ENCODE measurements at regions not wholly inside any gene's neighbourhood (a gene's known extent, or its start where the extent isn't known, plus 50 kb on each side); places are given as distances from the start of the nearest gene placed in this dataset.
"Not testable (repeated sequence)": the region's sequence is repeated elsewhere in the genome, so short reads cannot be mapped to it uniquely, and the experiment has no call there.

GRCh38 chr13:97891964-97892363, 61.5 kb upstream of the IPO5 start:
- H3K36me3 ChIP-seq (ENCODE audit: control insufficient read depth in 1 of 2, insufficient read depth in 2 of 2, low read length in 2 of 2); H3K23ac ChIP-seq (ENCODE audit: low read length); H3K9me3 ChIP-seq (ENCODE audit: insufficient read depth, low read depth, low read length); DNase-seq; H4K91ac ChIP-seq (ENCODE audit: low read depth, low read length); H3K4me3 ChIP-seq (ENCODE audit: low read depth, low read length); H3K79me2 ChIP-seq (ENCODE audit: control insufficient read depth, insufficient read depth, low read length, poor library complexity); H2AFZ ChIP-seq (ENCODE audit: insufficient read depth, low read length, poor library complexity); H3K27ac ChIP-seq (ENCODE audit: low read depth, low read length); H4K8ac ChIP-seq (ENCODE audit: low read depth, low read length); H3K4ac ChIP-seq (ENCODE audit: low read depth, low read length); H2BK12ac ChIP-seq (ENCODE audit: low read length); H3K4me1 ChIP-seq (ENCODE audit: control insufficient read depth in 1 of 2, insufficient read depth in 2 of 2, low read length in 2 of 2); H3K14ac ChIP-seq (ENCODE audit: low read length); H2AK5ac ChIP-seq (ENCODE audit: low read length); H2BK5ac ChIP-seq (ENCODE audit: low read depth, low read length, poor library complexity); H4K12ac ChIP-seq (ENCODE audit: low read depth, low read length); H3K9ac ChIP-seq (ENCODE audit: low read length); H3K27me3 ChIP-seq (ENCODE audit: insufficient read depth, low read length); H3K18ac ChIP-seq (ENCODE audit: low read length); H2BK120ac ChIP-seq (ENCODE audit: insufficient read depth, low read length, poor library complexity); H3K79me1 ChIP-seq (ENCODE audit: low read length); H3K4me2 ChIP-seq (ENCODE audit: low read length): not testable (repeated sequence)
- WGBS (ENCODE audit: extremely low coverage, insufficient coverage, insufficient read length), result no CpG with 5 or more reads among the region's 8 CpGs

DNA sequence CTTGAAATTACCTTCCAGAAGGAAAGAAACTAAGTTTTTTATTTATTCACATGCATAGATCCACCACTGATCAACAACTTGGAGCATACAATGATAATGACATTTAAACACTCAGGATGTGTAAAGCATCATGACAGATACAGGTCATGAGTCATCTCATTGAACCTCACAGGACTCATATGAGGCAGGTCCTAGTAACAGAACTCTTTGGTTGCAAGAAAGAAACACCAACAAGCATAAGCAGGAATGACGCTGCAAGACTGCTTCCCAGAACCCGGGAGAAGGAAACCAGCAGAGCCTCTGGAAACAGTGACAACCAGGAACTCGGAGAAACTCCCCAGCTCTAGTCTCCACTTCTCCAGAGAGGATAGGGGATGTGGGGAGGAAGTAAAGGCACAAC, 60.8 kb upstream of the IPO5 start:
- no peak overlapping the region for H2BK5ac ChIP-seq (ENCODE audit: low read depth, low read length, poor library complexity)
- no peaks in the 10 kb centered on the region for H3K79me2 ChIP-seq (ENCODE audit: control insufficient read depth, insufficient read depth, low read length, poor library complexity)
- H3K27me3 ChIP-seq (ENCODE audit: insufficient read depth, low read length), result no peaks in the 10 kb centered on the region
- no peak overlapping the region for H4K91ac ChIP-seq (ENCODE audit: low read depth, low read length)
- H2BK12ac ChIP-seq (ENCODE audit: low read length), result no peak overlapping the region
- H3K18ac ChIP-seq (ENCODE audit: low read length), result no peak overlapping the region
- H4K8ac ChIP-seq (ENCODE audit: low read depth, low read length), result no peak overlapping the region
- H2AK5ac ChIP-seq (ENCODE audit: low read length), result no peak overlapping the region
- no peak overlapping the region for H3K23ac ChIP-seq (ENCODE audit: low read length)
- no peak overlapping the region for H3K9ac ChIP-seq (ENCODE audit: low read length)
- no peaks in the 10 kb centered on the region for H3K36me3 ChIP-seq (ENCODE audit: control insufficient read depth in 1 of 2, insufficient read depth in 2 of 2, low read length in 2 of 2)
- no peak overlapping the region for H3K4me3 ChIP-seq (ENCODE audit: low read depth, low read length)
- H3K79me1 ChIP-seq (ENCODE audit: low read length), result no peaks in the 10 kb centered on the region
- H3K4ac ChIP-seq (ENCODE audit: low read depth, low read length), result no peak overlapping the region
- H2AFZ ChIP-seq (ENCODE audit: insufficient read depth, low read length, poor library complexity), result no peak overlapping the region
- H3K4me2 ChIP-seq (ENCODE audit: low read length), result no peak overlapping the region
- H2BK120ac ChIP-seq (ENCODE audit: insufficient read depth, low read length, poor library complexity), result no peak overlapping the region
- no peak overlapping the region for H3K27ac ChIP-seq (ENCODE audit: low read depth, low read length)
- no peaks in the 10 kb centered on the region for H3K9me3 ChIP-seq (ENCODE audit: insufficient read depth, low read depth, low read length)
- WGBS (ENCODE audit: extremely low coverage, insufficient coverage, insufficient read length), result no CpG with 5 or more reads among the region's 3 CpGs
- peak; percentile 2 to 9 for DNase-seq
- H3K4me1 ChIP-seq (ENCODE audit: control insufficient read depth in 1 of 2, insufficient read depth in 2 of 2, low read length in 2 of 2), result no peaks in the 10 kb centered on the region
- H3K14ac ChIP-seq (ENCODE audit: low read length), result no peak overlapping the region
- no peak overlapping the region for H4K12ac ChIP-seq (ENCODE audit: low read depth, low read length)

GRCh38 chr13:97895383-97895782, 58.1 kb upstream of the IPO5 start:
- Histone ChIP-seq H3K4me1 (ENCODE audit: control insufficient read depth in 1 of 2, insufficient read depth in 2 of 2, low read length in 2 of 2) (no peaks in the 10 kb centered on the region), H3K27ac (ENCODE audit: low read depth, low read length) (no peak overlapping the region), H3K36me3 (ENCODE audit: control insufficient read depth in 1 of 2, insufficient read depth in 2 of 2, low read length in 2 of 2) (no peaks in the 10 kb centered on the region), H3K79me1 (ENCODE audit: low read length) (no peaks in the 10 kb centered on the region), H2AFZ (ENCODE audit: insufficient read depth, low read length, poor library complexity) (no peak overlapping the region), H3K4me3 (ENCODE audit: low read depth, low read length) (no peak overlapping the region), H3K79me2 (ENCODE audit: control insufficient read depth, insufficient read depth, low read length, poor library complexity) (no peaks in the 10 kb centered on the region), H4K12ac (ENCODE audit: low read depth, low read length) (no peak overlapping the region), H3K18ac (ENCODE audit: low read length) (no peak overlapping the region), H4K91ac (ENCODE audit: low read depth, low read length) (no peak overlapping the region), H2BK120ac (ENCODE audit: insufficient read depth, low read length, poor library complexity) (no peak overlapping the region), H3K4me2 (ENCODE audit: low read length) (no peak overlapping the region), H3K27me3 (ENCODE audit: insufficient read depth, low read length) (no peaks in the 10 kb centered on the region), H3K14ac (ENCODE audit: low read length) (no peak overlapping the region), H4K8ac (ENCODE audit: low read depth, low read length) (no peak overlapping the region), H3K9me3 (ENCODE audit: insufficient read depth, low read depth, low read length) (no peaks in the 10 kb centered on the region), H3K23ac (ENCODE audit: low read length) (no peak overlapping the region), H3K4ac (ENCODE audit: low read depth, low read length) (no peak overlapping the region), H2BK12ac (ENCODE audit: low read length) (no peak overlapping the region), H2BK5ac (ENCODE audit: low read depth, low read length, poor library complexity) (no peak overlapping the region), H2AK5ac (ENCODE audit: low read length) (no peak overlapping the region), H3K9ac (ENCODE audit: low read length) (no peak overlapping the region)
- WGBS (ENCODE audit: extremely low coverage, insufficient coverage, insufficient read length), result no CpG with 5 or more reads among the region's 1 CpG
- no peak for DNase-seq

DNA sequence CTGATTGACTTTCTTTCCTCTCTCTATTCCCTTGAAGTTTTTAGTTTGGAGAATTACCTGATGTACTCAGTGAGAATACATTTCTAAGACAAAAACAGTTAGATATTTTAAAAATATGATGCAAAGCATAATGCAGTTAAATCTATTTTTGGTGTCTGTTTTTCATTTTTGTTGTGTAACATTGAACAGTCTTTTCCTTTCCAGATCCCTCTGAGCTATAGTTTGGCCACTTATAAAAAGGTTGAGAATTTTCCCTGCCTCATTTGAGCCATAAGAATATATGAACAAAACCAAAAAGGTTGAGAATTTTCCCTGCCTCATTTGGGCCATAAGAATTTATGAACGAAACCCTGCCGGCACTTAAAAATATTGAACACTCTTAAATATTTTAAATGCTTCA, 57.0 kb upstream of the IPO5 start:
- Histone ChIP-seq H2AFZ (ENCODE audit: insufficient read depth, low read length, poor library complexity) (no peak overlapping the region), H3K4me1 (ENCODE audit: control insufficient read depth in 1 of 2, insufficient read depth in 2 of 2, low read length in 2 of 2) (no peaks in the 10 kb centered on the region), H4K91ac (ENCODE audit: low read depth, low read length) (no peak overlapping the region), H2BK5ac (ENCODE audit: low read depth, low read length, poor library complexity) (no peak overlapping the region), H3K36me3 (ENCODE audit: control insufficient read depth in 1 of 2, insufficient read depth in 2 of 2, low read length in 2 of 2) (no peaks in the 10 kb centered on the region), H3K14ac (ENCODE audit: low read length) (no peak overlapping the region), H3K27me3 (ENCODE audit: insufficient read depth, low read length) (no peaks in the 10 kb centered on the region), H4K8ac (ENCODE audit: low read depth, low read length) (no peak overlapping the region), H4K12ac (ENCODE audit: low read depth, low read length) (no peak overlapping the region), H3K4ac (ENCODE audit: low read depth, low read length) (no peak overlapping the region), H3K4me2 (ENCODE audit: low read length) (no peak overlapping the region), H2AK5ac (ENCODE audit: low read length) (no peak overlapping the region), H3K23ac (ENCODE audit: low read length) (no peak overlapping the region), H3K9me3 (ENCODE audit: insufficient read depth, low read depth, low read length) (no peaks in the 10 kb centered on the region), H2BK12ac (ENCODE audit: low read length) (no peak overlapping the region), H3K9ac (ENCODE audit: low read length) (no peak overlapping the region), H3K18ac (ENCODE audit: low read length) (no peak overlapping the region), H3K4me3 (ENCODE audit: low read depth, low read length) (no peak overlapping the region), H3K79me1 (ENCODE audit: low read length) (no peaks in the 10 kb centered on the region), H3K79me2 (ENCODE audit: control insufficient read depth, insufficient read depth, low read length, poor library complexity) (no peaks in the 10 kb centered on the region), H2BK120ac (ENCODE audit: insufficient read depth, low read length, poor library complexity) (no peak overlapping the region), H3K27ac (ENCODE audit: low read depth, low read length) (no peak overlapping the region)
- no peak for DNase-seq
- WGBS (ENCODE audit: extremely low coverage, insufficient coverage, insufficient read length), result no CpG with 5 or more reads among the region's 2 CpGs
